GM19395 (cell line): ENCODE measurements at regions not wholly inside any gene's neighbourhood (a gene's known extent, or its start where the extent isn't known, plus 50 kb on each side); places are given as distances from the start of the nearest gene placed in this dataset.
"Not testable (repeated sequence)": the region's sequence is repeated elsewhere in the genome, so short reads cannot be mapped to it uniquely, and the experiment has no call there.

Experiments used
- ATAC-seq: cut with Tn5 transposase; IDR thresholded peaks from one replicate; pipeline ENCODE4 v1.9.1; 2021; ENCODE audit warnings: mild to moderate bottlenecking, moderate library complexity; ENCODE audit not compliant: unreplicated experiment

- no peak for ATAC-seq
These were observed 950.8 kb upstream of the SOX9 start for GRCh38 chr17:71170070-71170469.

- no peak for ATAC-seq
These were observed 949.5 kb upstream of the SOX9 start for GRCh38 chr17:71171270-71171669.

- no peak for ATAC-seq
These were observed 946.8 kb upstream of the SOX9 start for GRCh38 chr17:71173991-71174390.

GRCh38 chr17:71176331-71176730 lies 944.5 kb upstream of the SOX9 start:
- no peak for ATAC-seq

GRCh38 chr17:71176928-71177443 lies 943.8 kb upstream of the SOX9 start:
- no peak for ATAC-seq

GRCh38 chr17:71180801-71181385 lies 939.9 kb upstream of the SOX9 start:
- ATAC-seq: no peak

GRCh38 chr17:71183066-71183660 lies 937.7 kb upstream of the SOX9 start:
- no peak for ATAC-seq

- no peak for ATAC-seq
These were observed 936.1 kb upstream of the SOX9 start for GRCh38 chr17:71184716-71185115.

GRCh38 chr17:71187145-71187878 lies 933.5 kb upstream of the SOX9 start:
- ATAC-seq: no peak

- no peak for ATAC-seq
These were observed 931.9 kb upstream of the SOX9 start for GRCh38 chr17:71188811-71189492.

GRCh38 chr17:71189493-71189831 lies 931.4 kb upstream of the SOX9 start:
- no peak for ATAC-seq

- ATAC-seq: no peak
These were observed 928.7 kb upstream of the SOX9 start for GRCh38 chr17:71192039-71192555.

GRCh38 chr17:71192848-71193247 lies 928.0 kb upstream of the SOX9 start:
- no peak for ATAC-seq

- ATAC-seq: no peak
These were observed 920.2 kb upstream of the SOX9 start for GRCh38 chr17:71200597-71200996.

GRCh38 chr17:71201639-71202038 lies 919.2 kb upstream of the SOX9 start:
- ATAC-seq: no peak

GRCh38 chr17:71202449-71202848 lies 918.4 kb upstream of the SOX9 start:
- ATAC-seq: no peak

GRCh38 chr17:71203953-71204352 lies 916.9 kb upstream of the SOX9 start:
- no peak for ATAC-seq

GRCh38 chr17:71205951-71206350 lies 914.9 kb upstream of the SOX9 start:
- ATAC-seq: not testable (repeated sequence)

- ATAC-seq: no peak
These were observed 912.6 kb upstream of the SOX9 start for GRCh38 chr17:71208111-71208704.

GRCh38 chr17:71213936-71214335 lies 906.9 kb upstream of the SOX9 start:
- ATAC-seq: no peak

GRCh38 chr17:71217769-71218168 lies 903.1 kb upstream of the SOX9 start:
- ATAC-seq: no peak
